22Rv1 (cell line): ENCODE measurements at regions not wholly inside any gene's neighbourhood (a gene's known extent, or its start where the extent isn't known, plus 50 kb on each side); places are given as distances from the start of the nearest gene placed in this dataset.

ENCODE experiments used
- CTCF ChIP-seq: fragments of 450-650 bp; IDR thresholded peaks from 2 replicates; pipeline ENCODE4 v1.5.1; 2017; ENCODE audit warnings: mild to moderate bottlenecking
- ZFX ChIP-seq: fragments of 450-650 bp; IDR thresholded peaks from 2 replicates; pipeline ENCODE4 v1.6.1; 2017; ENCODE audit warnings: antibody characterized with exemption, borderline replicate concordance

GRCh38 chr18:56268952-56269351 is 369.4 kb downstream of the TXNL1 start:
- TF ChIP-seq CTCF (no peak), ZFX (no peak)
